Natural killer cell (primary cell): ENCODE measurements at regions not wholly inside any gene's neighbourhood (a gene's known extent, or its start where the extent isn't known, plus 50 kb on each side); places are given as distances from the start of the nearest gene placed in this dataset.

Experiments used
- ATAC-seq, 3 donors: fragments of 150-1000 bp in 2 of 3; fragments of 200-7000 bp in 1 of 3; cut with Tn5 transposase; 1 replicate in 1 of 3; 2 replicates in 2 of 3; pipeline ENCODE4 v1.10.0; 2021; ENCODE audit warnings: mild to moderate bottlenecking in 2 of 3, moderate library complexity in 2 of 3
- DNase-seq, 2 donors: peaks; one replicate each; pipeline versions ENCODE4 v3.0.0 to v3.0.0-alpha.2; 2013 to 2021; ENCODE audit warnings: mixed read lengths in 1 of 2
- H3K27ac ChIP-seq: one replicate; pipeline ENCODE4 v1.5.1; 2013; ENCODE audit warnings: mild to moderate bottlenecking, low read length
- H3K27me3 ChIP-seq: one replicate; pipeline ENCODE4 v1.6.1; 2013; ENCODE audit warnings: low read length; ENCODE audit not compliant: control insufficient read depth, insufficient read depth
- H3K36me3 ChIP-seq: one replicate; pipeline ENCODE4 v1.6.1; 2013; ENCODE audit warnings: low read length; ENCODE audit not compliant: control insufficient read depth, insufficient read depth
- H3K4me1 ChIP-seq: one replicate; pipeline ENCODE4 v1.6.1; 2013; ENCODE audit warnings: low read length; ENCODE audit not compliant: control insufficient read depth, insufficient read depth
- H3K4me3 ChIP-seq: one replicate; pipeline ENCODE4 v1.5.1; 2013; ENCODE audit warnings: low read length
- H3K9me3 ChIP-seq: one replicate; pipeline ENCODE4 v1.6.1; 2013; ENCODE audit warnings: low read length; ENCODE audit not compliant: control insufficient read depth, insufficient read depth
- H3K27ac Mint-ChIP-seq, 2 donors: one replicate each; pipeline ENCODE4 v1.8.0; 2022; ENCODE audit warnings: mild to moderate bottlenecking in 2 of 2, mixed read lengths in 2 of 2, moderate library complexity in 1 of 2
- H3K27me3 Mint-ChIP-seq, 2 donors: one replicate each; pipeline ENCODE4 v1.8.0; 2022; ENCODE audit warnings: low read depth in 2 of 2, mixed read lengths in 2 of 2
- H3K36me3 Mint-ChIP-seq: one replicate; pipeline ENCODE4 v1.8.0; 2022; ENCODE audit warnings: mixed read lengths
- H3K4me1 Mint-ChIP-seq, 2 donors: one replicate each; pipeline ENCODE4 v1.8.0; 2022; ENCODE audit warnings: mixed read lengths in 2 of 2
- H3K4me3 Mint-ChIP-seq: one replicate; pipeline ENCODE4 v1.8.0; 2022; ENCODE audit warnings: mild to moderate bottlenecking, moderate library complexity, mixed read lengths
- H3K9me3 Mint-ChIP-seq, 2 donors: one replicate each; pipeline ENCODE4 v1.8.0; 2022; ENCODE audit warnings: mixed read lengths in 2 of 2
- CTCF ChIP-seq: fragments of 200-600 bp; IDR thresholded peaks from one replicate; pipeline ENCODE4 v1.8.0; 2022; ENCODE audit warnings: antibody characterized with exemption
- WGBS: methylation state at CpG from one replicate; pipeline ENCODE4 v1.1.7; 2013; ENCODE audit warnings: missing lambda C conversion rate; ENCODE audit not compliant: insufficient coverage; 5-methylcytosine and 5-hydroxymethylcytosine counted together
- intact Hi-C: fragments of 100-400 bp; cut with micrococcal nuclease; formaldehyde crosslinking; loops from one replicate; pipeline ENCODE4 v1.14.2; 2022

GRCh38 chr2:120442541-120442922 lies 96.6 kb downstream of the INHBB start:
- no peaks in the 10 kb centered on the region for H3K9me3 ChIP-seq
- H3K27ac Mint-ChIP-seq = no peak overlapping the region
- H3K27me3 ChIP-seq = peaks cover 5% of the 10 kb centered on the region
- DNase-seq = no peak
- no peaks in the 10 kb centered on the region for H3K9me3 Mint-ChIP-seq
- no peaks in the 10 kb centered on the region for H3K36me3 Mint-ChIP-seq
- H3K4me3 ChIP-seq = no peak overlapping the region
- WGBS = 7% methylated on average over 16 of the region's 16 CpGs
- no peak for ATAC-seq
- no peak overlapping the region for H3K27ac ChIP-seq
- peak overlapping the region; percentile 55 for H3K4me3 Mint-ChIP-seq
- intact Hi-C loops = no loop called here
- TF ChIP-seq CTCF = no peak
- peaks cover 0 to 5% of the 10 kb centered on the region in 2 donors for H3K4me1 Mint-ChIP-seq
- no peaks in the 10 kb centered on the region for H3K36me3 ChIP-seq
- peaks cover 52 to 58% of the 10 kb centered on the region in 2 donors for H3K27me3 Mint-ChIP-seq
- no peaks in the 10 kb centered on the region for H3K4me1 ChIP-seq

- DNase-seq (peak in 1 of 2 donors; percentile 10), ATAC-seq (peak in 1 of 3 donors; percentile 34)
- H3K27ac ChIP-seq = no peak overlapping the region
- intact Hi-C loops = no loop called here
- TF ChIP-seq CTCF = no peak
- peaks cover 52 to 58% of the 10 kb centered on the region in 2 donors for H3K27me3 Mint-ChIP-seq
- no peak overlapping the region for H3K27ac Mint-ChIP-seq
- peaks cover 5% of the 10 kb centered on the region for H3K27me3 ChIP-seq
- H3K4me1 ChIP-seq = no peaks in the 10 kb centered on the region
- H3K36me3 Mint-ChIP-seq = no peaks in the 10 kb centered on the region
- no peaks in the 10 kb centered on the region for H3K36me3 ChIP-seq
- peaks cover 0 to 5% of the 10 kb centered on the region in 2 donors for H3K4me1 Mint-ChIP-seq
- H3K4me3 Mint-ChIP-seq = peak overlapping the region; percentile 60
- no peaks in the 10 kb centered on the region for H3K9me3 ChIP-seq
- H3K4me3 ChIP-seq = no peak overlapping the region
- WGBS = 13% methylated on average over 50 of the region's 50 CpGs
- H3K9me3 Mint-ChIP-seq = no peaks in the 10 kb centered on the region
These were observed 97.1 kb downstream of the INHBB start for GRCh38 chr2:120442923-120443571.

- Histone ChIP-seq H3K36me3 (no peaks in the 10 kb centered on the region), H3K4me3 (no peak overlapping the region), H3K27me3 (peaks cover 5% of the 10 kb centered on the region), H3K9me3 (no peaks in the 10 kb centered on the region), H3K4me1 (no peaks in the 10 kb centered on the region), H3K27ac (no peak overlapping the region)
- Mint-ChIP-seq H3K27ac (no peak overlapping the region), H3K4me1 (peaks cover 0 to 5% of the 10 kb centered on the region in 2 donors), H3K9me3 (no peaks in the 10 kb centered on the region), H3K27me3 (peaks cover 48 to 53% of the 10 kb centered on the region in 2 donors), H3K36me3 (no peaks in the 10 kb centered on the region), H3K4me3 (no peak overlapping the region)
- ATAC-seq = no peak
- WGBS = 90% methylated on average over 4 of the region's 4 CpGs
- TF ChIP-seq CTCF = no peak
- DNase-seq = no peak
- intact Hi-C loops = no loop called here
These were observed 98.0 kb downstream of the INHBB start for GRCh38 chr2:120443946-120444345.

- WGBS = 90% methylated on average over 8 of the region's 9 CpGs
- H3K27me3 Mint-ChIP-seq = peaks cover 42 to 45% of the 10 kb centered on the region in 2 donors
- intact Hi-C loops = no loop called here
- no peak for TF ChIP-seq CTCF
- H3K36me3 Mint-ChIP-seq = no peaks in the 10 kb centered on the region
- Histone ChIP-seq H3K4me1 (no peaks in the 10 kb centered on the region), H3K4me3 (no peak overlapping the region), H3K27me3 (peaks cover 5% of the 10 kb centered on the region), H3K27ac (no peak overlapping the region), H3K36me3 (no peaks in the 10 kb centered on the region), H3K9me3 (no peaks in the 10 kb centered on the region)
- H3K4me3 Mint-ChIP-seq = no peak overlapping the region
- H3K9me3 Mint-ChIP-seq = no peaks in the 10 kb centered on the region
- DNase-seq (no peak), ATAC-seq (no peak)
- peaks cover 0 to 5% of the 10 kb centered on the region in 2 donors for H3K4me1 Mint-ChIP-seq
- no peak overlapping the region for H3K27ac Mint-ChIP-seq
These were observed 98.8 kb downstream of the INHBB start for GRCh38 chr2:120444691-120445240.
